ENCODE measurements at regions not wholly inside any gene's neighbourhood (a gene's known extent, or its start where the extent isn't known, plus 50 kb on each side); places are given as distances from the start of the nearest gene placed in this dataset.

DNA sequence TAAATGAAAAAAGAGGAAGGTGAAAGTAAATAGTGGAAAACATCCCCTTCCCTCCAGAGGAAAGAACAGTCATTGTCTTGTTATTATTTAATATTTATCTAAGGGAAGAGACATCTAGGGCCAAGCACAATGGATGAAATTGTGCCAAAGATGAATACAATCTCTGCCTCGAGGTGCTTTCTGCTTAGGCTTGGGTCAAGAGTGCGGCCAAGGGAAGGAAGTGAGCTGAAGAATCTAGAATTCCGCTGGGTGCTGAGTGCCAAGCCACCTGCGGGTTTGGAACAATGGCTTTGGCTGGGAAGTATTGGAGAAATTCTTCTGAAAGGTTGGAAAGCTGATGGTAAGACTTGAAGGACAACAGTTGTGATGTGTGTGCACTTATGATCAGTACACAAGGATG, 531.3 kb upstream of the FZD8 start:
- Histone ChIP-seq H2AFZ (ENCODE audit: low read length) (no peak overlapping the region), H2BK15ac (ENCODE audit: low read length) (no peak overlapping the region), H4K91ac (replicated peaks; ENCODE audit: insufficient read length, low read length) (no peak overlapping the region), H3K4me2 (ENCODE audit: insufficient read depth in 1 of 2, low read depth in 2 of 2, low read length in 2 of 2) (no peak overlapping the region), H3K4me1 (replicated peaks in 1 of 4; ENCODE audit: control insufficient read depth in 3 of 4, insufficient read depth in 4 of 4, low read length in 3 of 4) (peaks cover 0 to 8% (median 7%) of the 10 kb centered on the region in 4 experiments; a peak in 3 of 7 replicates), H3K4ac (replicated peaks; ENCODE audit: insufficient read length, low read depth, low read length) (no peak overlapping the region), H3K4me3 (ENCODE audit: extremely low read depth in 1 of 4, insufficient read depth in 2 of 4, low read depth in 3 of 4, low read length in 4 of 4) (no peak overlapping the region), H2BK12ac (ENCODE audit: low read depth, low read length) (no peak overlapping the region), H2BK5ac (ENCODE audit: low read depth, low read length) (no peak overlapping the region), H4K20me1 (replicated peaks in 1 of 2; ENCODE audit: control insufficient read depth in 1 of 2, insufficient read depth in 2 of 2, low read length in 2 of 2) (no peaks in the 10 kb centered on the region), H3K18ac (ENCODE audit: extremely low read depth, low read length) (no peak overlapping the region), H3K79me2 (ENCODE audit: control insufficient read depth in 1 of 2, insufficient read depth in 2 of 2, low read length in 2 of 2) (no peaks in the 10 kb centered on the region), H3K14ac (ENCODE audit: insufficient read length) (no peak overlapping the region), H4K5ac (ENCODE audit: insufficient read length, low read depth, low read length) (no peak overlapping the region), H3K27me3 (replicated peaks in 1 of 4; ENCODE audit: control insufficient read depth in 3 of 4, extremely low read depth in 1 of 4, insufficient read depth in 3 of 4, low read length in 3 of 4) (no peaks in the 10 kb centered on the region), H3K9ac (replicated peaks in 1 of 4; ENCODE audit: extremely low read depth in 1 of 4, low read depth in 3 of 4, low read length in 3 of 4) (no peak overlapping the region), H3K23ac (ENCODE audit: insufficient read length) (no peak overlapping the region), H3K79me1 (ENCODE audit: low read depth, low read length) (no peaks in the 10 kb centered on the region), H3K23me2 (ENCODE audit: low read depth, low read length) (no peaks in the 10 kb centered on the region), H4K8ac (ENCODE audit: extremely low read depth, insufficient read depth, low read length) (no peak overlapping the region), H2BK120ac (replicated peaks; ENCODE audit: low read depth, low read length) (no peak overlapping the region), H3K56ac (replicated peaks; ENCODE audit: insufficient read length, low read depth, low read length) (no peak overlapping the region), H3K27ac (ENCODE audit: low read depth, low read length) (no peak overlapping the region), H2AK5ac (ENCODE audit: low read depth, low read length) (no peak overlapping the region), H2BK20ac (ENCODE audit: low read length) (no peak overlapping the region), H3K9me3 (ENCODE audit: insufficient read depth in 2 of 2, low read depth in 1 of 2, low read length in 1 of 2) (no peaks in the 10 kb centered on the region), H3K36me3 (ENCODE audit: control insufficient read depth in 2 of 4, insufficient read depth in 4 of 4, low read length in 3 of 4) (no peaks in the 10 kb centered on the region)
- FAIRE-seq (no peak), DNase-seq (ENCODE audit: low read depth in 1 of 2, low spot score in 2 of 2) (no peak)
- CTCF ChIA-PET (ENCODE audit: partially characterized antibody) = interaction anchor here (0.7 to 1.4 kb wide), 2 partner anchors 43 to 181 kb away, joined by 3 read pairs; no protein-coding TSS in a partner anchor
- POLR2A ChIA-PET (ENCODE audit: partially characterized antibody) = no interaction called here
- 98% methylated on average over 4 of the region's 4 CpGs; no CpG with 5 or more reads in 1 of the 2 experiments for WGBS, 2 experiments (ENCODE audit: extremely low coverage in 1 of 2, insufficient coverage in 1 of 2, insufficient read length in 1 of 2, insufficient replicate concordance in 2 of 2, low coverage in 1 of 2, low lambda C conversion rate in 2 of 2, missing lambda C conversion rate in 1 of 2)
- TF ChIP-seq, protein P1, sequence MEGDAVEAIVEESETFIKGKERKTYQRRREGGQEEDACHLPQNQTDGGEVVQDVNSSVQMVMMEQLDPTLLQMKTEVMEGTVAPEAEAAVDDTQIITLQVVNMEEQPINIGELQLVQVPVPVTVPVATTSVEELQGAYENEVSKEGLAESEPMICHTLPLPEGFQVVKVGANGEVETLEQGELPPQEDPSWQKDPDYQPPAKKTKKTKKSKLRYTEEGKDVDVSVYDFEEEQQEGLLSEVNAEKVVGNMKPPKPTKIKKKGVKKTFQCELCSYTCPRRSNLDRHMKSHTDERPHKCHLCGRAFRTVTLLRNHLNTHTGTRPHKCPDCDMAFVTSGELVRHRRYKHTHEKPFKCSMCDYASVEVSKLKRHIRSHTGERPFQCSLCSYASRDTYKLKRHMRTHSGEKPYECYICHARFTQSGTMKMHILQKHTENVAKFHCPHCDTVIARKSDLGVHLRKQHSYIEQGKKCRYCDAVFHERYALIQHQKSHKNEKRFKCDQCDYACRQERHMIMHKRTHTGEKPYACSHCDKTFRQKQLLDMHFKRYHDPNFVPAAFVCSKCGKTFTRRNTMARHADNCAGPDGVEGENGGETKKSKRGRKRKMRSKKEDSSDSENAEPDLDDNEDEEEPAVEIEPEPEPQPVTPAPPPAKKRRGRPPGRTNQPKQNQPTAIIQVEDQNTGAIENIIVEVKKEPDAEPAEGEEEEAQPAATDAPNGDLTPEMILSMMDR (IDR thresholded peaks at IDR 0.05; ENCODE audit: control extremely low read depth in 1 of 3, insufficient read depth in 1 of 3, low read depth in 1 of 3, low read length in 3 of 3) = no peak
- TF ChIP-seq CREB1 (IDR thresholded peaks at IDR 0.05) (no peak), POLR2A (IDR thresholded peaks at IDR 0.05; ENCODE audit: control extremely low read depth in 1 of 2, low read depth in 2 of 2, low read length in 2 of 2) (no peak), YY1 (IDR thresholded peaks at IDR 0.05; ENCODE audit: low read depth, low read length) (no peak), PHF8 (conservative IDR thresholded peaks at IDR 0.05; ENCODE audit: low read depth, low read length) (no peak), NRF1 (IDR thresholded peaks at IDR 0.05; ENCODE audit: low read depth, low read length) (no peak), POLR2AphosphoS5 (IDR thresholded peaks at IDR 0.05; ENCODE audit: low read depth, low read length) (no peak), TAF7 (optimal IDR thresholded peaks at IDR 0.05; ENCODE audit: borderline replicate concordance, low read depth, low read length) (no peak), BCL11A (IDR thresholded peaks at IDR 0.05; ENCODE audit: low read depth in 2 of 2, low read length in 2 of 2) (no peak), CBX5 (IDR thresholded peaks at IDR 0.05; ENCODE audit: low read depth, low read length) (no peak), TAF1 (IDR thresholded peaks at IDR 0.05; ENCODE audit: low read depth, low read length) (no peak), MAFK (IDR thresholded peaks at IDR 0.05; ENCODE audit: low read depth, low read length) (no peak), JUN (IDR thresholded peaks at IDR 0.05; ENCODE audit: low read depth, low read length) (no peak)
- TF ChIP-seq, protein P2, sequence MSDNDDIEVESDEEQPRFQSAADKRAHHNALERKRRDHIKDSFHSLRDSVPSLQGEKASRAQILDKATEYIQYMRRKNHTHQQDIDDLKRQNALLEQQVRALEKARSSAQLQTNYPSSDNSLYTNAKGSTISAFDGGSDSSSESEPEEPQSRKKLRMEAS (IDR thresholded peaks at IDR 0.05) = no peak
